NCI-H774 (cell line): ENCODE measurements at regions not wholly inside any gene's neighbourhood (a gene's known extent, or its start where the extent isn't known, plus 50 kb on each side); places are given as distances from the start of the nearest gene placed in this dataset.
"Not testable (repeated sequence)": the region's sequence is repeated elsewhere in the genome, so short reads cannot be mapped to it uniquely, and the experiment has no call there.

ENCODE experiments used
- DNase-seq: peaks from one replicate; lab custom pipeline; 2025; lab: John Stamatoyannopoulos, UW

GRCh38 chr6:4262526-4262925, 127.2 kb upstream of the ECI2 start:
- DNase-seq = no peak

GRCh38 chr6:4259391-4259790, 124.0 kb upstream of the ECI2 start:
- DNase-seq = no peak

GRCh38 chr6:4258733-4259132, 123.4 kb upstream of the ECI2 start:
- DNase-seq = no peak

GRCh38 chr6:4256969-4257368, 121.6 kb upstream of the ECI2 start:
- DNase-seq = no peak

- no peak for DNase-seq
Observed at GRCh38 chr6:4253604-4254231, 118.3 kb upstream of the ECI2 start.

- DNase-seq = not testable (repeated sequence)
Observed at GRCh38 chr6:4252445-4252844, 117.1 kb upstream of the ECI2 start.

GRCh38 chr6:4250645-4251044, 115.3 kb upstream of the ECI2 start:
- DNase-seq = no peak

GRCh38 chr6:4243832-4244231, 108.5 kb upstream of the ECI2 start:
- DNase-seq = not testable (repeated sequence)

- no peak for DNase-seq
Observed at GRCh38 chr6:4243237-4243636, 107.9 kb upstream of the ECI2 start.

GRCh38 chr6:4242601-4243000, 107.2 kb upstream of the ECI2 start:
- DNase-seq = no peak

GRCh38 chr6:4240148-4240547, 104.8 kb upstream of the ECI2 start:
- no peak for DNase-seq

- no peak for DNase-seq
Observed at GRCh38 chr6:4225161-4225872, 89.9 kb upstream of the ECI2 start.

GRCh38 chr6:4224067-4224978, 88.9 kb upstream of the ECI2 start:
- DNase-seq = no peak

- DNase-seq = no peak
Observed at GRCh38 chr6:4220558-4220957, 85.2 kb upstream of the ECI2 start.

GRCh38 chr6:4218619-4219317, 83.4 kb upstream of the ECI2 start:
- DNase-seq = not testable (repeated sequence)

- DNase-seq = no peak
Observed at GRCh38 chr6:4212588-4212987, 77.2 kb upstream of the ECI2 start.

GRCh38 chr6:4210629-4211419, 75.4 kb upstream of the ECI2 start:
- peak; percentile 5 for DNase-seq

- DNase-seq = no peak
Observed at GRCh38 chr6:4209196-4209595, 73.8 kb upstream of the ECI2 start.

GRCh38 chr6:4208158-4208557, 72.8 kb upstream of the ECI2 start:
- no peak for DNase-seq

GRCh38 chr6:4203642-4204417, 68.5 kb upstream of the ECI2 start:
- DNase-seq = not testable (repeated sequence)

- DNase-seq = no peak
Observed at GRCh38 chr6:4192627-4193026, 57.3 kb upstream of the ECI2 start.
